Motor neuron (in vitro differentiated cells): ENCODE measurements at regions not wholly inside any gene's neighbourhood (a gene's known extent, or its start where the extent isn't known, plus 50 kb on each side); places are given as distances from the start of the nearest gene placed in this dataset.

Experiments used
- ATAC-seq, 8 experiments: fragments of 200-7000 bp; cut with Tn5 transposase; replicated peaks in 6 of 8; 2 replicates each; pipeline ENCODE4 v1.8.0; 2021; ENCODE audit warnings: mild to moderate bottlenecking in 8 of 8, moderate library complexity in 8 of 8
- H3K27ac ChIP-seq, 2 donors: fragments of 250-450 bp; sonication (Bioruptor Pico); 2 replicates each; pipeline ENCODE4 v1.9.0; 2021; ENCODE audit warnings: antibody characterized with exemption in 2 of 2, mild to moderate bottlenecking in 2 of 2, moderate library complexity in 1 of 2
- H3K4me1 ChIP-seq, 2 donors: fragments of 250-450 bp; sonication (Bioruptor Pico); replicated peaks in 1 of 2; 2 replicates each; pipeline ENCODE4 v1.6.1; 2021; ENCODE audit warnings: antibody characterized with exemption in 2 of 2, mild to moderate bottlenecking in 2 of 2, moderate library complexity in 1 of 2
- H3K4me3 ChIP-seq, 5 donors: fragments of 250-450 bp; sonication (Bioruptor Pico); 2 replicates each; pipeline ENCODE4 v1.9.0; 2021; ENCODE audit warnings: antibody characterized with exemption in 5 of 5, mild to moderate bottlenecking in 5 of 5, moderate library complexity in 4 of 5
- WGBS, 10 experiments: fragments of 450-650 bp; shearing (Covaris generic); methylation state at CpG; one replicate each; pipeline ENCODE4 v1.0.0; 2022; 5-methylcytosine and 5-hydroxymethylcytosine counted together
- in situ Hi-C, 9 experiments: fragments of 400-800 bp; cut with MboI; loops; one replicate each; pipeline ENCODE4 v1.15.0; 2021; ENCODE audit warnings: low sequenced_read_pairs in 9 of 9, low pct_unique_long_range_greater_than_20kb in 2 of 9; ENCODE audit not compliant: unreplicated experiment in 9 of 9

- WGBS, 10 experiments, result 54 to 69% (median 61%) methylated on average over 1 to 3 of the region's 3 CpGs; no CpG with 5 or more reads in 5 of the 10 experiments
- H3K4me1 ChIP-seq, result no peaks in the 10 kb centered on the region
- H3K4me3 ChIP-seq, result no peak overlapping the region
- no peak for ATAC-seq
- in situ Hi-C loops, result no loop called here
- no peak overlapping the region for H3K27ac ChIP-seq
These were observed 194.8 kb downstream of the MAFB start for GRCh38 chr20:40494248-40494647.

GRCh38 chr20:40493549-40493948, 195.5 kb downstream of the MAFB start:
- in situ Hi-C loops, result no loop called here
- no peak overlapping the region for H3K4me3 ChIP-seq
- H3K4me1 ChIP-seq, result no peaks in the 10 kb centered on the region
- ATAC-seq, result peak in 1 of 8 experiments; percentile 56
- no peak overlapping the region for H3K27ac ChIP-seq
- 43 to 69% (median 50%) methylated on average over 1 to 2 of the region's 3 CpGs; no CpG with 5 or more reads in 7 of the 10 experiments for WGBS, 10 experiments

GRCh38 chr20:40493071-40493470, 196.0 kb downstream of the MAFB start:
- in situ Hi-C loops, result no loop called here
- no peak for ATAC-seq
- Histone ChIP-seq H3K27ac (no peak overlapping the region), H3K4me3 (no peak overlapping the region), H3K4me1 (no peaks in the 10 kb centered on the region)
- 0 to 100% (median 77%) methylated on average over 1 to 4 of the region's 4 CpGs; no CpG with 5 or more reads in 2 of the 10 experiments for WGBS, 10 experiments

GRCh38 chr20:40491009-40491590, 197.9 kb downstream of the MAFB start:
- peak in 3 of 8 experiments; percentile 36 to 64 (median 53) for ATAC-seq
- Histone ChIP-seq H3K4me1 (no peaks in the 10 kb centered on the region), H3K27ac (no peak overlapping the region), H3K4me3 (no peak overlapping the region)
- in situ Hi-C loops, result no loop called here
- WGBS, 10 experiments, result 14 to 98% (median 66%) methylated on average over 1 to 5 of the region's 5 CpGs; no CpG with 5 or more reads in 2 of the 10 experiments

- 29 to 100% (median 70%) methylated on average over 1 to 2 of the region's 2 CpGs; no CpG with 5 or more reads in 3 of the 10 experiments for WGBS, 10 experiments
- H3K4me3 ChIP-seq, result no peak overlapping the region
- no peaks in the 10 kb centered on the region for H3K4me1 ChIP-seq
- no peak overlapping the region for H3K27ac ChIP-seq
- in situ Hi-C loops, result no loop called here
- no peak for ATAC-seq
These were observed 199.2 kb downstream of the MAFB start for GRCh38 chr20:40489886-40490285.

GRCh38 chr20:40488401-40488800, 200.6 kb downstream of the MAFB start:
- Histone ChIP-seq H3K4me1 (no peaks in the 10 kb centered on the region), H3K4me3 (no peak overlapping the region), H3K27ac (no peak overlapping the region)
- 52 to 93% (median 75%) methylated on average over 1 to 3 of the region's 3 CpGs; no CpG with 5 or more reads in 1 of the 10 experiments for WGBS, 10 experiments
- in situ Hi-C loops, result no loop called here
- no peak for ATAC-seq

GRCh38 chr20:40486297-40486696, 202.7 kb downstream of the MAFB start:
- no peak for ATAC-seq
- Histone ChIP-seq H3K4me3 (no peak overlapping the region), H3K27ac (no peak overlapping the region), H3K4me1 (no peaks in the 10 kb centered on the region)
- 74 to 100% (median 90%) methylated on average over 1 to 3 of the region's 3 CpGs for WGBS, 10 experiments
- in situ Hi-C loops, result no loop called here

- no peak overlapping the region for H3K4me3 ChIP-seq
- in situ Hi-C loops, result no loop called here
- H3K4me1 ChIP-seq, result no peaks in the 10 kb centered on the region
- 43 to 86% (median 71%) methylated on average over 1 to 7 of the region's 7 CpGs for WGBS, 10 experiments
- H3K27ac ChIP-seq, result no peak overlapping the region
- ATAC-seq, result no peak
These were observed 207.1 kb downstream of the MAFB start for GRCh38 chr20:40481743-40482458.

- H3K4me1 ChIP-seq, result no peaks in the 10 kb centered on the region
- no peak overlapping the region for H3K4me3 ChIP-seq
- ATAC-seq, result peak in 1 of 8 experiments; percentile 38
- in situ Hi-C loops, result no loop called here
- H3K27ac ChIP-seq, result no peak overlapping the region
These were observed 207.7 kb downstream of the MAFB start for GRCh38 chr20:40481337-40481736.

GRCh38 chr20:40477805-40478204, 211.2 kb downstream of the MAFB start:
- Histone ChIP-seq H3K4me3 (no peak overlapping the region), H3K27ac (no peak overlapping the region), H3K4me1 (no peaks in the 10 kb centered on the region)
- 0 to 67% (median 49%) methylated on average over 1 to 3 of the region's 3 CpGs; no CpG with 5 or more reads in 1 of the 10 experiments for WGBS, 10 experiments
- peak in 2 of 8 experiments; percentile 89 to 98 for ATAC-seq
- in situ Hi-C loops, result no loop called here

- WGBS, 10 experiments, result 50 to 100% (median 88%) methylated on average over 1 to 3 of the region's 3 CpGs; no CpG with 5 or more reads in 1 of the 10 experiments
- no peak overlapping the region for H3K4me3 ChIP-seq
- in situ Hi-C loops, result no loop called here
- no peak for ATAC-seq
- H3K27ac ChIP-seq, result no peak overlapping the region
- H3K4me1 ChIP-seq, result no peaks in the 10 kb centered on the region
These were observed 212.6 kb downstream of the MAFB start for GRCh38 chr20:40476461-40476860.

GRCh38 chr20:40472905-40473304, 216.1 kb downstream of the MAFB start:
- Histone ChIP-seq H3K27ac (no peak overlapping the region), H3K4me1 (no peaks in the 10 kb centered on the region), H3K4me3 (no peak overlapping the region)
- ATAC-seq, result no peak
- in situ Hi-C loops, result no loop called here
- 20 to 78% (median 40%) methylated on average over 1 of the region's 1 CpG; no CpG with 5 or more reads in 3 of the 10 experiments for WGBS, 10 experiments

GRCh38 chr20:40471261-40471629, 217.8 kb downstream of the MAFB start:
- H3K4me1 ChIP-seq, result no peaks in the 10 kb centered on the region
- H3K27ac ChIP-seq, result no peak overlapping the region
- 60 to 100% (median 92%) methylated on average over 1 to 2 of the region's 4 CpGs; no CpG with 5 or more reads in 5 of the 10 experiments for WGBS, 10 experiments
- in situ Hi-C loops, result no loop called here
- ATAC-seq, result peak in 5 of 8 experiments; percentile 47 to 94 (median 80)
- no peak overlapping the region for H3K4me3 ChIP-seq
